H9 (cell line): ENCODE measurements at regions not wholly inside any gene's neighbourhood (a gene's known extent, or its start where the extent isn't known, plus 50 kb on each side); places are given as distances from the start of the nearest gene placed in this dataset.
A peak's percentile ranks its signal among the peaks of the same experiment; 100 is the strongest.

ENCODE experiments used
- DNase-seq: peaks from one replicate; pipeline ENCODE4 v3.0.0-alpha.2; 2017
- H2AFZ ChIP-seq: one replicate; pipeline ENCODE4 v1.6.1; 2013; ENCODE audit warnings: mild to moderate bottlenecking, low read length, control low read depth, moderate library complexity
- H2AK5ac ChIP-seq: 2 replicates; pipeline ENCODE4 v1.6.1; 2013; ENCODE audit warnings: low read length, control low read depth, mixed read lengths; ENCODE audit not compliant: insufficient read length
- H2BK120ac ChIP-seq: one replicate; pipeline ENCODE4 v1.6.1; 2013; ENCODE audit warnings: low read depth, mild to moderate bottlenecking, low read length, control low read depth, inconsistent platforms; ENCODE audit not compliant: poor library complexity, severe bottlenecking
- H2BK12ac ChIP-seq: 2 replicates; pipeline ENCODE4 v1.6.1; 2013; ENCODE audit warnings: low read length, control low read depth, mixed read lengths, low read depth; ENCODE audit not compliant: insufficient read length
- H2BK15ac ChIP-seq: 2 replicates; pipeline ENCODE4 v1.6.1; 2013; ENCODE audit warnings: low read depth, low read length, control low read depth
- H2BK20ac ChIP-seq: one replicate; pipeline ENCODE4 v1.6.1; 2013; ENCODE audit warnings: low read depth, mild to moderate bottlenecking, low read length, control low read depth, inconsistent platforms; ENCODE audit not compliant: poor library complexity, severe bottlenecking
- H2BK5ac ChIP-seq: 2 replicates; pipeline ENCODE4 v1.6.1; 2013; ENCODE audit warnings: low read length, control low read depth, mixed read lengths; ENCODE audit not compliant: insufficient read length
- H3K14ac ChIP-seq: 2 replicates; pipeline ENCODE4 v1.6.1; 2013; ENCODE audit warnings: low read length, control low read depth; ENCODE audit not compliant: insufficient read depth
- H3K18ac ChIP-seq: 2 replicates; pipeline ENCODE4 v1.6.1; 2013; ENCODE audit warnings: low read depth, mild to moderate bottlenecking, mixed read lengths, low read length, control low read depth; ENCODE audit not compliant: insufficient read length
- H3K23ac ChIP-seq: 2 replicates; pipeline ENCODE4 v1.6.1; 2013; ENCODE audit warnings: low read length, control low read depth, mixed read lengths, low read depth; ENCODE audit not compliant: insufficient read length
- H3K23me2 ChIP-seq: 2 replicates; pipeline ENCODE4 v1.6.1; 2013; ENCODE audit warnings: low read depth, mild to moderate bottlenecking, mixed read lengths, low read length, control low read depth; ENCODE audit not compliant: insufficient read length, poor library complexity, severe bottlenecking
- H3K27ac ChIP-seq: 2 replicates; pipeline ENCODE4 v1.5.1; 2013; ENCODE audit warnings: low read length, control low read depth, mixed read lengths, low read depth; ENCODE audit not compliant: insufficient read length
- H3K27me3 ChIP-seq: 2 replicates; pipeline ENCODE4 v1.6.1; 2013; ENCODE audit warnings: low read length, control low read depth, inconsistent platforms; ENCODE audit not compliant: insufficient read depth
- H3K4ac ChIP-seq: 2 replicates; pipeline ENCODE4 v1.6.1; 2013; ENCODE audit warnings: low read depth, mild to moderate bottlenecking, control low read depth, inconsistent platforms, low read length, moderate library complexity
- H3K4me1 ChIP-seq: 2 replicates; pipeline ENCODE4 v1.6.1; 2013; ENCODE audit warnings: low read length, control low read depth, inconsistent platforms; ENCODE audit not compliant: insufficient read depth
- H3K4me2 ChIP-seq: 2 replicates; pipeline ENCODE4 v1.6.1; 2013; ENCODE audit warnings: low read length, control low read depth, mixed read lengths; ENCODE audit not compliant: insufficient read length, insufficient read depth
- H3K56ac ChIP-seq: 2 replicates; pipeline ENCODE4 v1.6.1; 2013; ENCODE audit warnings: low read depth, mild to moderate bottlenecking, mixed read lengths, low read length, control low read depth; ENCODE audit not compliant: insufficient read length
- H3K79me1 ChIP-seq: 2 replicates; pipeline ENCODE4 v1.6.1; 2013; ENCODE audit warnings: low read depth, mild to moderate bottlenecking, moderate library complexity, low read length, control low read depth, inconsistent platforms; ENCODE audit not compliant: insufficient read depth, poor library complexity, severe bottlenecking
- H3K79me2 ChIP-seq: 2 replicates; pipeline ENCODE4 v1.6.1; 2013; ENCODE audit warnings: low read length, control low read depth, inconsistent platforms; ENCODE audit not compliant: insufficient read depth
- H3K9ac ChIP-seq: 2 replicates; pipeline ENCODE4 v1.6.1; 2013; ENCODE audit warnings: low read length, control low read depth, mixed read lengths; ENCODE audit not compliant: insufficient read length; ENCODE audit errors: extremely low read depth
- H3K9me3 ChIP-seq: one replicate; pipeline ENCODE4 v1.6.1; 2013; ENCODE audit warnings: low read depth, low read length, inconsistent platforms; ENCODE audit not compliant: control insufficient read depth
- H3T11ph ChIP-seq: one replicate; pipeline ENCODE4 v1.6.1; 2013; ENCODE audit warnings: mild to moderate bottlenecking, low read length, control low read depth, inconsistent platforms
- H4K20me1 ChIP-seq: one replicate; pipeline ENCODE4 v1.6.1; 2013; ENCODE audit not compliant: control insufficient read depth, insufficient read length, insufficient read depth
- H4K5ac ChIP-seq: 2 replicates; pipeline ENCODE4 v1.6.1; 2013; ENCODE audit warnings: low read depth, mild to moderate bottlenecking, mixed read lengths, low read length, control low read depth; ENCODE audit not compliant: insufficient read length
- H4K8ac ChIP-seq: replicated peaks from 2 replicates; pipeline ENCODE4 v1.6.1; 2013; ENCODE audit warnings: low read length, control low read depth, mixed read lengths, low read depth; ENCODE audit not compliant: insufficient read length
- H4K91ac ChIP-seq: 2 replicates; pipeline ENCODE4 v1.6.1; 2013; ENCODE audit warnings: low read depth, mild to moderate bottlenecking, moderate library complexity, mixed read lengths, low read length, control low read depth; ENCODE audit not compliant: insufficient read length
- H3K27ac Mint-ChIP-seq, 3 experiments: 2 replicates in 2 of 3; 3 replicates in 1 of 3; pipeline ENCODE4 v1.8.0; 2020 to 2021; ENCODE audit warnings: mixed read lengths in 3 of 3, mild to moderate bottlenecking in 1 of 3, moderate library complexity in 1 of 3
- H3K27me3 Mint-ChIP-seq: 2 replicates; pipeline ENCODE4 v1.8.0; 2021; ENCODE audit warnings: low read depth, mild to moderate bottlenecking, moderate library complexity, mixed read lengths
- H3K36me3 Mint-ChIP-seq, 3 experiments: 2 replicates in 2 of 3; 3 replicates in 1 of 3; pipeline ENCODE4 v1.8.0; 2020 to 2021; ENCODE audit warnings: low read depth in 3 of 3, mixed read lengths in 3 of 3; ENCODE audit not compliant: insufficient read depth in 1 of 3
- H3K4me1 Mint-ChIP-seq, 2 experiments: 2 replicates each; pipeline ENCODE4 v1.8.0; 2020; ENCODE audit warnings: mixed read lengths in 2 of 2
- H3K4me3 Mint-ChIP-seq, 2 experiments: 2 replicates in 1 of 2; 3 replicates in 1 of 2; pipeline ENCODE4 v1.8.0; 2020 to 2021; ENCODE audit warnings: mild to moderate bottlenecking in 2 of 2, mixed read lengths in 2 of 2, moderate library complexity in 1 of 2
- H3K9me3 Mint-ChIP-seq, 2 experiments: 2 replicates in 1 of 2; 3 replicates in 1 of 2; pipeline ENCODE4 v1.8.0; 2020; ENCODE audit warnings: mild to moderate bottlenecking in 2 of 2, mixed read lengths in 2 of 2, moderate library complexity in 1 of 2
- CTCF ChIP-seq: fragments of 200-600 bp; sonication (generic); conservative IDR thresholded peaks from 3 replicates; pipeline ENCODE4 v1.8.0; 2021; ENCODE audit warnings: antibody characterized with exemption, mild to moderate bottlenecking
- WGBS: extraction: QIAGEN DNeasy Blood & Tissue Kit; methylation state at CpG from one replicate; pipeline ENCODE4 v1.1.7; 2013; ENCODE audit warnings: missing lambda C conversion rate, low lambda C conversion rate, mixed read lengths; ENCODE audit not compliant: insufficient read length; ENCODE audit errors: extremely low coverage; 5-methylcytosine and 5-hydroxymethylcytosine counted together

- no peak for DNase-seq
- Histone ChIP-seq H3K27me3 (no peaks in the 10 kb centered on the region), H3T11ph (no peak overlapping the region), H3K79me1 (no peaks in the 10 kb centered on the region), H4K20me1 (no peaks in the 10 kb centered on the region), H3K4me2 (no peak overlapping the region), H3K23me2 (no peaks in the 10 kb centered on the region), H4K5ac (no peak overlapping the region), H3K56ac (no peak overlapping the region), H3K9me3 (no peaks in the 10 kb centered on the region), H3K27ac (peak overlapping the region; percentile 13), H3K4ac (no peak overlapping the region), H3K18ac (no peak overlapping the region), H2AFZ (no peak overlapping the region), H4K91ac (no peak overlapping the region), H2BK5ac (no peak overlapping the region), H2AK5ac (no peak overlapping the region), H2BK120ac (no peak overlapping the region), H3K23ac (no peak overlapping the region), H3K9ac (no peak overlapping the region), H2BK12ac (no peak overlapping the region), H2BK15ac (no peak overlapping the region), H2BK20ac (no peak overlapping the region), H4K8ac (no peak overlapping the region), H3K79me2 (no peaks in the 10 kb centered on the region), H3K4me1 (peaks cover 2% of the 10 kb centered on the region; the same call in 1 of the 2 replicates), H3K14ac (no peak overlapping the region)
- WGBS = no CpG with 5 or more reads among the region's 1 CpG
- no peak for TF ChIP-seq CTCF
- no peak overlapping the region for H3K4me3 Mint-ChIP-seq
- H3K9me3 Mint-ChIP-seq = no peaks in the 10 kb centered on the region; a peak in 1 of 5 replicates
- H3K27me3 Mint-ChIP-seq = no peaks in the 10 kb centered on the region
- H3K36me3 Mint-ChIP-seq = peaks cover 0 to 2% (median 0%) of the 10 kb centered on the region in 3 experiments; a peak in 2 of 7 replicates
- H3K27ac Mint-ChIP-seq = no peak overlapping the region
- H3K4me1 Mint-ChIP-seq = peaks cover 11 to 18% of the 10 kb centered on the region in 2 experiments
Measured at GRCh38 chr2:164213916-164214315, 407.4 kb downstream of the GRB14 start.
